T follicular helper cell (primary cell): ENCODE measurements at regions not wholly inside any gene's neighbourhood (a gene's known extent, or its start where the extent isn't known, plus 50 kb on each side); places are given as distances from the start of the nearest gene placed in this dataset.

Experiments
- DNase-seq: peaks from one replicate; pipeline ENCODE4 v3.0.0-alpha.2; 2020; ENCODE audit warnings: low read depth

- DNase-seq, result no peak
Observed at GRCh38 chr14:94717808-94718207, 52.1 kb downstream of the GSC start.

- no peak for DNase-seq
Observed at GRCh38 chr14:94716976-94717375, 52.9 kb downstream of the GSC start.

- no peak for DNase-seq
Observed at GRCh38 chr14:94713115-94713514, 56.8 kb downstream of the GSC start.

- DNase-seq, result no peak
Observed at GRCh38 chr14:94710731-94711130, 59.2 kb downstream of the GSC start.

GRCh38 chr14:94707494-94707893 is 62.4 kb downstream of the GSC start:
- no peak for DNase-seq

GRCh38 chr14:94706133-94706532 is 63.8 kb downstream of the GSC start:
- DNase-seq, result no peak

- DNase-seq, result no peak
Observed at GRCh38 chr14:94702629-94703028, 67.3 kb downstream of the GSC start.

GRCh38 chr14:94701861-94702370 is 68.0 kb downstream of the GSC start:
- no peak for DNase-seq

GRCh38 chr14:94700336-94700735 is 69.6 kb downstream of the GSC start:
- DNase-seq, result no peak

GRCh38 chr14:94699831-94700230 is 70.1 kb downstream of the GSC start:
- no peak for DNase-seq

GRCh38 chr14:94697773-94698556 is 71.9 kb downstream of the GSC start:
- no peak for DNase-seq

GRCh38 chr14:94696518-94696917 is 73.4 kb downstream of the GSC start:
- DNase-seq, result no peak

GRCh38 chr14:94695231-94695630 is 74.7 kb downstream of the GSC start:
- no peak for DNase-seq

- no peak for DNase-seq
Observed at GRCh38 chr14:94691660-94692034, 78.3 kb downstream of the GSC start.

- no peak for DNase-seq
Observed at GRCh38 chr14:94690896-94691659, 78.8 kb downstream of the GSC start.

GRCh38 chr14:94690486-94690885 is 78.3 kb downstream of the SERPINA3 start:
- DNase-seq, result no peak

GRCh38 chr14:94689985-94690400 is 77.8 kb downstream of the SERPINA3 start:
- no peak for DNase-seq

GRCh38 chr14:94689218-94689984 is 77.2 kb downstream of the SERPINA3 start:
- DNase-seq, result peak; percentile 3

GRCh38 chr14:94686511-94687160 is 74.4 kb downstream of the SERPINA3 start:
- no peak for DNase-seq

GRCh38 chr14:94685681-94686485 is 73.7 kb downstream of the SERPINA3 start:
- no peak for DNase-seq

- no peak for DNase-seq
Observed at GRCh38 chr14:94685166-94685581, 73.0 kb downstream of the SERPINA3 start.
